GM12878 (cell line): ENCODE measurements at regions not wholly inside any gene's neighbourhood (a gene's known extent, or its start where the extent isn't known, plus 50 kb on each side); places are given as distances from the start of the nearest gene placed in this dataset.
A peak's percentile ranks its signal among the peaks of the same experiment; 100 is the strongest.

Source experiments
- ATAC-seq: fragments of 200-7000 bp; cut with Tn5 transposase; 3 replicates; pipeline ENCODE4 v1.9.1; 2020; ENCODE audit warnings: mild to moderate bottlenecking, moderate library complexity
- BruUV-seq: library from RNA; stranded (reverse); fragments of 400-500 nt; replicated peaks from 2 replicates; lab custom pipeline; 2021; lab: Mats Ljungman, UMichigan
- CTCF ChIA-PET: fragments of 300-600 bp; sonication (Branson Sonifier 250); formaldehyde crosslinking; extraction: SDS; loops from one replicate; lab custom pipeline; 2021; ENCODE audit warnings: inconsistent platforms; lab: Yijun Ruan, JAX
- POLR2A ChIA-PET: fragments of 350-600 bp; formaldehyde crosslinking; extraction: SDS; loops from one replicate; lab custom pipeline; 2021; ENCODE audit warnings: inconsistent platforms; lab: Charles Lee
- RAD21 ChIA-PET: fragments of 300-600 bp; sonication (Branson Sonifier 250); formaldehyde crosslinking; loops from one replicate; lab custom pipeline; 2023; ENCODE audit warnings: antibody characterized with exemption; ENCODE audit not compliant: unreplicated experiment; lab: Charles Lee
- SMC1A ChIA-PET: fragments of 300-600 bp; sonication (Branson Sonifier 250); formaldehyde crosslinking; loops from one replicate; lab custom pipeline; 2023; ENCODE audit not compliant: unreplicated experiment, uncharacterized antibody; lab: Charles Lee
- DNase-seq: peaks from one replicate; pipeline ENCODE4 v3.0.0-alpha.2; 2011; ENCODE audit warnings: low read depth, low spot score
- FAIRE-seq: peaks from 3 replicates; lab custom pipeline; 2011; peaks lifted over from hg19 to GRCh38; lab: Jason Lieb, UNC
- H2AFZ ChIP-seq: 2 replicates; pipeline ENCODE4 v1.6.0; 2011; ENCODE audit warnings: low read depth, low read length, control low read depth; ENCODE audit not compliant: control insufficient read depth
- H3K27ac ChIP-seq: 2 replicates; pipeline ENCODE4 v1.5.1; 2011; ENCODE audit warnings: control low read depth; ENCODE audit not compliant: control insufficient read depth, insufficient read depth
- H3K27me3 ChIP-seq, 2 experiments: replicated peaks in 1 of 2; 2 replicates each; pipeline versions ENCODE4 v1.6.0 to v1.6.1; 2011; ENCODE audit warnings: low read length in 1 of 2; ENCODE audit not compliant: control insufficient read depth in 2 of 2, insufficient read depth in 2 of 2
- H3K36me3 ChIP-seq, 2 experiments: 2 replicates each; pipeline ENCODE4 v1.5.1; 2011; ENCODE audit warnings: low read length in 1 of 2; ENCODE audit not compliant: control insufficient read depth in 2 of 2, insufficient read depth in 2 of 2
- H3K4me1 ChIP-seq: 2 replicates; pipeline ENCODE4 v1.6.1; 2011; ENCODE audit warnings: mild to moderate bottlenecking, low read length, moderate library complexity, mixed read lengths; ENCODE audit not compliant: control insufficient read depth, insufficient read depth
- H3K4me2 ChIP-seq: 2 replicates; pipeline ENCODE4 v1.6.0; 2011; ENCODE audit warnings: control low read depth; ENCODE audit not compliant: control insufficient read depth, insufficient read depth
- H3K4me3 ChIP-seq: fragments of 200-600 bp; sonication (generic); 2 replicates; pipeline ENCODE4 v1.5.1; 2016
- H3K79me2 ChIP-seq: 2 replicates; pipeline ENCODE4 v1.6.0; 2011; ENCODE audit warnings: low read length; ENCODE audit not compliant: control insufficient read depth, insufficient read depth
- H3K9ac ChIP-seq: 2 replicates; pipeline ENCODE4 v1.8.0; 2011; ENCODE audit warnings: low read length, control low read depth, mixed read lengths; ENCODE audit not compliant: control insufficient read depth, insufficient read depth
- H3K9me3 ChIP-seq: replicated peaks from 3 replicates; pipeline ENCODE4 v1.5.1; 2011; ENCODE audit warnings: mild to moderate bottlenecking, low read length; ENCODE audit not compliant: control insufficient read depth, insufficient read depth
- H4K20me1 ChIP-seq: 2 replicates; pipeline ENCODE4 v1.6.0; 2011; ENCODE audit not compliant: control insufficient read depth, insufficient read depth
- BCL3 ChIP-seq: IDR thresholded peaks from 2 replicates; pipeline ENCODE4 v1.6.1; 2011; ENCODE audit warnings: borderline replicate concordance, low read depth, mild to moderate bottlenecking, moderate library complexity, low read length; ENCODE audit not compliant: insufficient read depth, poor library complexity, severe bottlenecking
- CEBPB ChIP-seq, 2 experiments: fragments of 150-350 bp in 1 of 2; IDR thresholded peaks; 2 replicates each; pipeline ENCODE4 v1.6.1; 2012 to 2014; ENCODE audit warnings: low read depth in 2 of 2, low read length in 2 of 2, borderline replicate concordance in 1 of 2, inconsistent platforms in 1 of 2
- CTCF ChIP-seq, 3 experiments: IDR thresholded peaks in 2 of 3; conservative IDR thresholded peaks in 1 of 3; 2 replicates each; pipeline ENCODE4 v1.5.1; 2011; ENCODE audit warnings: low read depth in 3 of 3, low read length in 3 of 3, mild to moderate bottlenecking in 3 of 3, control low read depth in 2 of 3, moderate library complexity in 2 of 3, inconsistent platforms in 1 of 3, mixed read lengths in 1 of 3; ENCODE audit not compliant: control insufficient read depth in 2 of 3, insufficient read depth in 1 of 3; ENCODE audit errors: extremely low read depth in 1 of 3
- MTA3 ChIP-seq: IDR thresholded peaks from 2 replicates; pipeline ENCODE4 v1.6.1; 2012; ENCODE audit warnings: low read length, inconsistent platforms, borderline replicate concordance
- MYC ChIP-seq: IDR thresholded peaks from 2 replicates; pipeline ENCODE4 v1.6.1; 2011; ENCODE audit warnings: mild to moderate bottlenecking, low read length, moderate library complexity, inconsistent platforms; ENCODE audit not compliant: insufficient read depth, insufficient replicate concordance, insufficient read length, severe bottlenecking
- RAD21 ChIP-seq: IDR thresholded peaks from 2 replicates; pipeline ENCODE4 v1.6.1; 2011; ENCODE audit warnings: mild to moderate bottlenecking, low read depth, low read length, moderate library complexity; ENCODE audit not compliant: insufficient read depth
- RELA ChIP-seq: fragments of 450-650 bp; IDR thresholded peaks from 2 replicates; pipeline ENCODE4 v1.8.0; 2014; ENCODE audit warnings: borderline replicate concordance; ENCODE audit not compliant: partially characterized antibody
- SMARCA5 ChIP-seq: fragments of 450-650 bp; IDR thresholded peaks from 2 replicates; pipeline ENCODE4 v1.6.1; 2017; ENCODE audit warnings: mild to moderate bottlenecking
- SPI1 ChIP-seq: IDR thresholded peaks from 2 replicates; pipeline ENCODE4 v1.6.1; 2011; ENCODE audit warnings: low read depth, mild to moderate bottlenecking, low read length, moderate library complexity, borderline replicate concordance; ENCODE audit not compliant: insufficient read depth
- SREBF2 ChIP-seq: IDR thresholded peaks from 2 replicates; pipeline ENCODE4 v1.6.1; 2012; ENCODE audit warnings: mild to moderate bottlenecking, low read length
- SUPT20H ChIP-seq: IDR thresholded peaks from 2 replicates; pipeline ENCODE4 v1.6.1; 2011; ENCODE audit warnings: low read depth, mild to moderate bottlenecking, low read length, moderate library complexity, borderline replicate concordance; ENCODE audit not compliant: control insufficient read depth
- SUZ12 ChIP-seq: fragments of 200-600 bp; sonication (generic); IDR thresholded peaks from one replicate; pipeline ENCODE4 v1.6.1; 2018; ENCODE audit warnings: antibody characterized with exemption, mild to moderate bottlenecking; ENCODE audit not compliant: unreplicated experiment
- ZNF207 ChIP-seq: fragments of 450-650 bp; IDR thresholded peaks from 2 replicates; pipeline ENCODE4 v1.6.1; 2014; ENCODE audit warnings: antibody characterized with exemption, mild to moderate bottlenecking, borderline replicate concordance
- ZNF622 ChIP-seq: fragments of 450-650 bp; IDR thresholded peaks from 2 replicates; pipeline ENCODE4 v1.6.1; 2017; ENCODE audit warnings: mild to moderate bottlenecking, inconsistent platforms
- WGBS: methylation state at CpG from one replicate; pipeline ENCODE4 v1.1.6; 2016; ENCODE audit warnings: low lambda C conversion rate; ENCODE audit not compliant: insufficient replicate concordance, insufficient coverage; ENCODE audit errors: missing lambda C conversion rate; 5-methylcytosine and 5-hydroxymethylcytosine counted together
- in situ Hi-C: fragments of 300-500 bp; cut with MboI; formaldehyde crosslinking; loops from 9 replicates; pipeline ENCODE4 v1.14.3; 2018; ENCODE audit warnings: mixed read lengths
- intact Hi-C: fragments of 100-400 bp; cut with micrococcal nuclease; formaldehyde crosslinking; loops from one replicate; pipeline ENCODE4 v1.14.2; 2022; ENCODE audit not compliant: unreplicated experiment

- DNase-seq (no peak), ATAC-seq (peak; percentile 47), FAIRE-seq (peak; percentile 87)
- no peaks in the 10 kb centered on the region for H3K79me2 ChIP-seq
- CTCF ChIA-PET, result no interaction called here
- TF ChIP-seq SPI1 (peak; percentile 56; the same call in 1 of the 2 replicates), RELA (no peak), MYC (no peak)
- in situ Hi-C loops, result no loop called here
- no peaks in the 10 kb centered on the region for H3K27me3 ChIP-seq
- no TSS peak for BruUV-seq
- RAD21 ChIA-PET, result no interaction called here
- H3K4me3 ChIP-seq, result no peak overlapping the region
- SMC1A ChIA-PET, result no interaction called here
- H4K20me1 ChIP-seq, result no peaks in the 10 kb centered on the region
- no peak overlapping the region for H3K9ac ChIP-seq
- no peaks in the 10 kb centered on the region for H3K36me3 ChIP-seq
- no peak overlapping the region for H3K4me2 ChIP-seq
- WGBS, result 6% methylated on average over 2 of the region's 2 CpGs
- intact Hi-C loops, result no loop called here
- H2AFZ ChIP-seq, result no peak overlapping the region
- no peaks in the 10 kb centered on the region for H3K4me1 ChIP-seq
- no peak overlapping the region for H3K27ac ChIP-seq
- H3K9me3 ChIP-seq, result no peaks in the 10 kb centered on the region
- POLR2A ChIA-PET, result no interaction called here
Measured at GRCh38 chr12:39065455-39065854, 160.1 kb upstream of the CPNE8 start.

GRCh38 chr12:39064708-39065107, 159.3 kb upstream of the CPNE8 start:
- in situ Hi-C loops, result no loop called here
- WGBS, result 12% methylated on average over 7 of the region's 7 CpGs

More at GRCh38 chr12:39064708-39065107, 159.3 kb upstream of the CPNE8 start:
- ChIA-PET RAD21 (no interaction called here), SMC1A (no interaction called here), POLR2A (no interaction called here), CTCF (no interaction called here)
- H3K27ac ChIP-seq, result no peak overlapping the region
- H3K9ac ChIP-seq, result no peak overlapping the region
- no peak overlapping the region for H3K4me3 ChIP-seq
- FAIRE-seq (no peak), ATAC-seq (no peak), DNase-seq (no peak)
- no peaks in the 10 kb centered on the region for H3K27me3 ChIP-seq
- no peaks in the 10 kb centered on the region for H3K9me3 ChIP-seq
- no peaks in the 10 kb centered on the region for H3K79me2 ChIP-seq
- H3K4me1 ChIP-seq, result no peaks in the 10 kb centered on the region
- H3K36me3 ChIP-seq, result no peaks in the 10 kb centered on the region
- BruUV-seq, result no TSS peak
- TF ChIP-seq RAD21, result no peak
- no peak for TF ChIP-seq MTA3
- no peak for TF ChIP-seq SREBF2
- no peak for TF ChIP-seq SUPT20H
- no peak for TF ChIP-seq BCL3
- no peak for TF ChIP-seq SUZ12
- no peak for TF ChIP-seq ZNF207
- TF ChIP-seq ZNF622, result no peak
- no peak for TF ChIP-seq SMARCA5
- TF ChIP-seq CTCF (IDR thresholded peaks at IDR 0.05 in 2 of 3, conservative IDR thresholded peaks at IDR 0.05 in 1 of 3; ENCODE audit: control insufficient read depth in 2 of 3, extremely low read depth in 1 of 3, insufficient read depth in 1 of 3, low read depth in 3 of 3, low read length in 3 of 3), result no peak
- no peak for TF ChIP-seq CEBPB (IDR thresholded peaks at IDR 0.05; ENCODE audit: borderline replicate concordance in 1 of 2, low read depth in 2 of 2, low read length in 2 of 2)
- H2AFZ ChIP-seq, result no peak overlapping the region
- no peaks in the 10 kb centered on the region for H4K20me1 ChIP-seq
- H3K4me2 ChIP-seq, result no peak overlapping the region
- intact Hi-C loops, result no loop called here
